Hepatocyte (in vitro differentiated cells): ENCODE measurements at regions not wholly inside any gene's neighbourhood (a gene's known extent, or its start where the extent isn't known, plus 50 kb on each side); places are given as distances from the start of the nearest gene placed in this dataset.

Experiments used
- DNase-seq: peaks from one replicate; pipeline ENCODE4 v3.0.0-alpha.2; 2016; ENCODE audit warnings: low spot score
- H2AFZ ChIP-seq: fragments of 200-600 bp; sonication (generic); 2 replicates; pipeline ENCODE4 v1.6.0; 2016; ENCODE audit warnings: antibody characterized with exemption, mild to moderate bottlenecking
- H3K27ac ChIP-seq: fragments of 200-600 bp; sonication (generic); 2 replicates; pipeline ENCODE4 v1.5.1; 2016; ENCODE audit warnings: mild to moderate bottlenecking
- H3K27me3 ChIP-seq: fragments of 200-600 bp; sonication (generic); 2 replicates; pipeline ENCODE4 v1.6.1; 2016
- H3K36me3 ChIP-seq: fragments of 200-600 bp; sonication (generic); replicated peaks from 2 replicates; pipeline ENCODE4 v1.5.1; 2016; ENCODE audit warnings: low read depth; ENCODE audit not compliant: insufficient read depth
- H3K4me1 ChIP-seq: fragments of 200-600 bp; sonication (generic); 2 replicates; pipeline ENCODE4 v1.5.1; 2016; ENCODE audit warnings: mild to moderate bottlenecking, moderate library complexity; ENCODE audit not compliant: insufficient read depth
- H3K4me2 ChIP-seq: fragments of 200-600 bp; sonication (generic); 2 replicates; pipeline ENCODE4 v1.6.0; 2016
- H3K4me3 ChIP-seq: fragments of 200-600 bp; sonication (generic); 2 replicates; pipeline ENCODE4 v1.5.1; 2016; ENCODE audit warnings: mild to moderate bottlenecking
- H3K79me2 ChIP-seq: fragments of 200-600 bp; sonication (generic); 2 replicates; pipeline ENCODE4 v1.6.0; 2017; ENCODE audit warnings: mild to moderate bottlenecking
- H3K9me2 ChIP-seq: fragments of 200-600 bp; sonication (generic); replicated peaks from 2 replicates; pipeline ENCODE4 v1.6.0; 2017; ENCODE audit warnings: mild to moderate bottlenecking; ENCODE audit not compliant: insufficient read depth
- H3K9me3 ChIP-seq: fragments of 200-600 bp; sonication (generic); 2 replicates; pipeline ENCODE4 v1.5.1; 2016; ENCODE audit warnings: low read depth, mild to moderate bottlenecking
- H4K20me1 ChIP-seq: fragments of 200-600 bp; sonication (generic); 2 replicates; pipeline ENCODE4 v1.6.0; 2016; ENCODE audit warnings: mild to moderate bottlenecking; ENCODE audit not compliant: insufficient read depth, poor library complexity, severe bottlenecking
- EZH2 ChIP-seq: fragments of 200-600 bp; sonication (generic); IDR thresholded peaks from 2 replicates; pipeline ENCODE4 v1.6.1; 2016; ENCODE audit warnings: antibody characterized with exemption, mild to moderate bottlenecking, borderline replicate concordance
- EZH2phosphoT487 ChIP-seq: fragments of 200-600 bp; sonication (generic); IDR thresholded peaks from one replicate; pipeline ENCODE4 v1.6.1; 2018; ENCODE audit warnings: antibody characterized with exemption, mild to moderate bottlenecking, low read depth, moderate library complexity; ENCODE audit not compliant: unreplicated experiment, severe bottlenecking
- WGBS: methylation state at CpG from one replicate; pipeline ENCODE4 v1.1.6; 2016; ENCODE audit warnings: low lambda C conversion rate; ENCODE audit errors: missing lambda C conversion rate; 5-methylcytosine and 5-hydroxymethylcytosine counted together
- TF ChIP-seq, protein P1 (sequence below): fragments of 200-600 bp; sonication (generic); IDR thresholded peaks from 2 replicates; pipeline ENCODE4 v1.5.1; 2016; ENCODE audit warnings: antibody characterized with exemption, mild to moderate bottlenecking; ENCODE audit not compliant: poor library complexity

DNA sequence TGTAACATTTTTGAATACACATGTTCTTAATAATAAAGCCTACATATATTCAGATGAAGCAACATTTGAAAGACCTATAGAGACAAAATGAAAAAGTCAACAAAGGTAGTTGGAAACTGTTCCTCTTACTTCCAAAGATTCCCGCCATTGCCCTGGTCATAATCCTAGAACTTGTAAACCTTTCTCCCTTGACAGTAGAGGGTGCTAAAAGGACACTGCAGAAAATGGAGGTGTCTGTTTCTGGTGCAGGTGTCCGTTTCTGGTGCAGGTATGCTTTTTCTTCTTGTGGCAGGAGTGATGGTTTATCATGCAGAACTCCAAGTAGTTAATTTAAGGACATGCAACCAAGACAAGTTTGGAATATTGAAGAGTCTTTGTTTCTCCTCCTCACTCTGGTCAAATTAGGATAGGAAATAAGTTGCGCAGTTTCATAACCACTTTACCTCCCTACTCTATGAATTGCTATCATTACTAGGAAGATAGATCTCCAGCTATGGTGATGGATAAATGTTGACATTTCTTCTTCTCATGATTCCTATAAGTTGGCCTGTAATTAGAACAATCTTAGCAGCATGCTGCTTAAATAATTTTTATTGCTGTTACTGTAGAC lies 56.0 kb upstream of the FAM174A start:
- H3K27me3 ChIP-seq = no peaks in the 10 kb centered on the region
- DNase-seq = peak; percentile 54
- H3K79me2 ChIP-seq = no peaks in the 10 kb centered on the region
- no peak overlapping the region for H3K27ac ChIP-seq
- H2AFZ ChIP-seq = no peak overlapping the region
- WGBS = 56% methylated on average over 3 of the region's 3 CpGs
- H3K9me3 ChIP-seq = no peaks in the 10 kb centered on the region
- no peak overlapping the region for H3K4me3 ChIP-seq
- H4K20me1 ChIP-seq = no peaks in the 10 kb centered on the region
- no peak overlapping the region for H3K4me2 ChIP-seq
- no peaks in the 10 kb centered on the region for H3K36me3 ChIP-seq
- no peaks in the 10 kb centered on the region for H3K9me2 ChIP-seq
- no peaks in the 10 kb centered on the region for H3K4me1 ChIP-seq
- no peak for TF ChIP-seq EZH2
- TF ChIP-seq, protein P1, sequence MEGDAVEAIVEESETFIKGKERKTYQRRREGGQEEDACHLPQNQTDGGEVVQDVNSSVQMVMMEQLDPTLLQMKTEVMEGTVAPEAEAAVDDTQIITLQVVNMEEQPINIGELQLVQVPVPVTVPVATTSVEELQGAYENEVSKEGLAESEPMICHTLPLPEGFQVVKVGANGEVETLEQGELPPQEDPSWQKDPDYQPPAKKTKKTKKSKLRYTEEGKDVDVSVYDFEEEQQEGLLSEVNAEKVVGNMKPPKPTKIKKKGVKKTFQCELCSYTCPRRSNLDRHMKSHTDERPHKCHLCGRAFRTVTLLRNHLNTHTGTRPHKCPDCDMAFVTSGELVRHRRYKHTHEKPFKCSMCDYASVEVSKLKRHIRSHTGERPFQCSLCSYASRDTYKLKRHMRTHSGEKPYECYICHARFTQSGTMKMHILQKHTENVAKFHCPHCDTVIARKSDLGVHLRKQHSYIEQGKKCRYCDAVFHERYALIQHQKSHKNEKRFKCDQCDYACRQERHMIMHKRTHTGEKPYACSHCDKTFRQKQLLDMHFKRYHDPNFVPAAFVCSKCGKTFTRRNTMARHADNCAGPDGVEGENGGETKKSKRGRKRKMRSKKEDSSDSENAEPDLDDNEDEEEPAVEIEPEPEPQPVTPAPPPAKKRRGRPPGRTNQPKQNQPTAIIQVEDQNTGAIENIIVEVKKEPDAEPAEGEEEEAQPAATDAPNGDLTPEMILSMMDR = peak; percentile 54

DNA sequence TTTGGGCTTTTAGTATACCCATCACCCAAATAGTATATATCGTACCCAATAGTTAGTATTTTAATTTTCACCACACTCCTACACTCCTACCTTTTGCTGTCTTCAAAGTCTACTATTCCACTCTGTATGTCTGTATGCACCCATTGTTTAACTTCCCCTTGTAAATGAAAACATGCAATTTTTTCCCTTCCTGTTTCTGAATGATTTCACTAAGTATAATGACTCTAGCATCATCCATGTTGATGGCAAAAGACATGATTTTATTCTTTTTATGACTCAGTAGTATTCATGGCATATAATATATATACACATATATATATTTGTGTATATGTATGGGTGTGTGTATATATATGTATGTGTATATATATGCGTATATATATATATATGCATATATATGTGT lies 63.1 kb upstream of the FAM174A start:
- H3K4me2 ChIP-seq = no peak overlapping the region
- H3K36me3 ChIP-seq = no peaks in the 10 kb centered on the region
- no peaks in the 10 kb centered on the region for H4K20me1 ChIP-seq
- no peaks in the 10 kb centered on the region for H3K79me2 ChIP-seq
- no peaks in the 10 kb centered on the region for H3K4me1 ChIP-seq
- TF ChIP-seq, protein P1 = no peak
- TF ChIP-seq EZH2phosphoT487 (no peak), EZH2 (no peak)
- no peak for DNase-seq
- no peak overlapping the region for H2AFZ ChIP-seq
- no peaks in the 10 kb centered on the region for H3K9me2 ChIP-seq
- H3K27me3 ChIP-seq = no peaks in the 10 kb centered on the region
- H3K4me3 ChIP-seq = no peak overlapping the region
- no peaks in the 10 kb centered on the region for H3K9me3 ChIP-seq
- 93% methylated on average over 2 of the region's 2 CpGs for WGBS
- no peak overlapping the region for H3K27ac ChIP-seq

DNA sequence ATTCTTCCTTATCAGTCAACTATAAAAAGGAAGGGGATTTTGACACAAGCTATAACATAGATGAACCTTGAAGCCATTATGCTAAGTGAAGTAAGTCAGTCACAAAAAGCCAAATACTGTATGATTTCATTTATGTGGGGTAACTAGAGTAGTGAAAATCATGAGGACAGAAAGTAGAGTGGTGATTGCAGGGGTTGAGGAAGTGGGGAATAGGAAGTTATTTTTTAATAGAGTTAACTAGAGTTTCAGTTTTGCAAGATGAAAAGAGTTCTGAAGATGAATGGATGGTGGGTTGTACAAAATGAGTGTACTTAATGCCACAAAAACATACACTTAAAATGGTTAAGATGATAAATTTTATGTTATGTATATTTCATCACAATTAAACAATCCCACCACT lies 65.4 kb upstream of the FAM174A start:
- Histone ChIP-seq H3K4me3 (no peak overlapping the region), H2AFZ (no peak overlapping the region), H3K9me3 (no peaks in the 10 kb centered on the region), H3K79me2 (no peaks in the 10 kb centered on the region), H3K27ac (no peak overlapping the region), H3K4me1 (no peaks in the 10 kb centered on the region), H4K20me1 (no peaks in the 10 kb centered on the region), H3K9me2 (no peaks in the 10 kb centered on the region), H3K27me3 (no peaks in the 10 kb centered on the region), H3K36me3 (no peaks in the 10 kb centered on the region), H3K4me2 (no peak overlapping the region)
- no peak for DNase-seq
- TF ChIP-seq EZH2 = no peak
- TF ChIP-seq, protein P1 = no peak

DNA sequence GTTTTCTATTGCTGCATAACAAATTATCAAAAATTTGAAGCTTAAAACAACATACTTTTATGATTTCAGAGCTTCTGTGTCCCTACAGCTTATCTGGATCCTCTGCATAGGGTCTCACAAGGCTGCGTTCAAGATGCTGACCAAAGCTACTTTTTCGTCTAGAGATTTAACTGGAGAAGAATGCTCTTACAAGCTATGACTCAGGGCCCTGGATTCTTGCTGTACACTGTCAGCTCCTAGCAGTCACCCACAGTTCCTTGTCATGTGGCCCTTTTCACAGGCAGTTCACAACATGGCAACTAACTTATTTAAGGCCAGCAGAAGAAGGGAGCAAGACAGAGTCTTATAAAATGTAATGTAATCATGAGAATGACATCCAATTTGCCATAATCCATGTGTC lies 70.8 kb upstream of the FAM174A start:
- no peak overlapping the region for H3K4me2 ChIP-seq
- no peaks in the 10 kb centered on the region for H3K9me2 ChIP-seq
- TF ChIP-seq, protein P1 = no peak
- no peak for TF ChIP-seq EZH2phosphoT487
- no peak for TF ChIP-seq EZH2
- WGBS = 51% methylated on average over 2 of the region's 2 CpGs
- no peak overlapping the region for H3K27ac ChIP-seq
- no peaks in the 10 kb centered on the region for H3K27me3 ChIP-seq
- no peaks in the 10 kb centered on the region for H3K36me3 ChIP-seq
- H3K9me3 ChIP-seq = no peaks in the 10 kb centered on the region
- H2AFZ ChIP-seq = no peak overlapping the region
- DNase-seq = peak; percentile 15
- H3K4me1 ChIP-seq = no peaks in the 10 kb centered on the region
- no peaks in the 10 kb centered on the region for H4K20me1 ChIP-seq
- H3K79me2 ChIP-seq = no peaks in the 10 kb centered on the region
- H3K4me3 ChIP-seq = no peak overlapping the region
